NCI-H2227 treated with DMSO at 0.1 percent for 48 hours (cell line): ENCODE measurements at regions not wholly inside any gene's neighbourhood (a gene's known extent, or its start where the extent isn't known, plus 50 kb on each side); places are given as distances from the start of the nearest gene placed in this dataset.

Experiments
- DNase-seq: peaks from one replicate; lab custom pipeline; 2025; lab: John Stamatoyannopoulos, UW

- DNase-seq, result no peak
Measured at GRCh38 chr4:36815536-36815935, 429.0 kb upstream of the NWD2 start.

- DNase-seq, result no peak
Measured at GRCh38 chr4:36823199-36823967, 421.2 kb upstream of the NWD2 start.

- no peak for DNase-seq
Measured at GRCh38 chr4:36824682-36825081, 419.9 kb upstream of the NWD2 start.

GRCh38 chr4:36835246-36835645 lies 409.3 kb upstream of the NWD2 start:
- no peak for DNase-seq

- DNase-seq, result no peak
Measured at GRCh38 chr4:36841583-36842326, 402.8 kb upstream of the NWD2 start.

- no peak for DNase-seq
Measured at GRCh38 chr4:36844448-36844847, 400.1 kb upstream of the NWD2 start.

GRCh38 chr4:36852856-36853255 lies 391.7 kb upstream of the NWD2 start:
- no peak for DNase-seq

- no peak for DNase-seq
Measured at GRCh38 chr4:36854554-36854953, 390.0 kb upstream of the NWD2 start.

- DNase-seq, result no peak
Measured at GRCh38 chr4:36863601-36864000, 380.9 kb upstream of the NWD2 start.

- DNase-seq, result no peak
Measured at GRCh38 chr4:36870121-36870520, 374.4 kb upstream of the NWD2 start.

- no peak for DNase-seq
Measured at GRCh38 chr4:36872679-36873078, 371.9 kb upstream of the NWD2 start.

GRCh38 chr4:36884151-36884550 lies 360.4 kb upstream of the NWD2 start:
- DNase-seq, result no peak

GRCh38 chr4:36891971-36892370 lies 352.6 kb upstream of the NWD2 start:
- no peak for DNase-seq

- DNase-seq, result no peak
Measured at GRCh38 chr4:36900446-36900987, 344.0 kb upstream of the NWD2 start.

- DNase-seq, result no peak
Measured at GRCh38 chr4:36904823-36905222, 339.7 kb upstream of the NWD2 start.

- no peak for DNase-seq
Measured at GRCh38 chr4:36914106-36914505, 330.4 kb upstream of the NWD2 start.

GRCh38 chr4:36915717-36916116 lies 328.8 kb upstream of the NWD2 start:
- no peak for DNase-seq

- no peak for DNase-seq
Measured at GRCh38 chr4:36917413-36917812, 327.1 kb upstream of the NWD2 start.

GRCh38 chr4:36919721-36920120 lies 324.8 kb upstream of the NWD2 start:
- DNase-seq, result no peak

- no peak for DNase-seq
Measured at GRCh38 chr4:36921476-36922216, 322.9 kb upstream of the NWD2 start.

GRCh38 chr4:36930562-36931111 lies 313.9 kb upstream of the NWD2 start:
- no peak for DNase-seq

- DNase-seq, result no peak
Measured at GRCh38 chr4:36944232-36944631, 300.3 kb upstream of the NWD2 start.
